HL-60 (cell line): ENCODE measurements at regions not wholly inside any gene's neighbourhood (a gene's known extent, or its start where the extent isn't known, plus 50 kb on each side); places are given as distances from the start of the nearest gene placed in this dataset.

ENCODE experiments used
- GABPA ChIP-seq: IDR thresholded peaks from 2 replicates; pipeline ENCODE4 v1.6.1; 2012; ENCODE audit warnings: low read depth
- POLR2AphosphoS5 ChIP-seq: IDR thresholded peaks from 2 replicates; pipeline ENCODE4 v1.6.1; 2012; ENCODE audit warnings: low read depth
- TF ChIP-seq, protein P1 (sequence below): IDR thresholded peaks from one replicate; pipeline ENCODE4 v1.5.1; 2011; ENCODE audit warnings: low read length, control low read depth, inconsistent platforms; ENCODE audit not compliant: insufficient read depth
- TF ChIP-seq, protein P2 (sequence below): IDR thresholded peaks from 2 replicates; pipeline ENCODE4 v1.6.1; 2012; ENCODE audit warnings: low read depth; ENCODE audit not compliant: insufficient replicate concordance

DNA sequence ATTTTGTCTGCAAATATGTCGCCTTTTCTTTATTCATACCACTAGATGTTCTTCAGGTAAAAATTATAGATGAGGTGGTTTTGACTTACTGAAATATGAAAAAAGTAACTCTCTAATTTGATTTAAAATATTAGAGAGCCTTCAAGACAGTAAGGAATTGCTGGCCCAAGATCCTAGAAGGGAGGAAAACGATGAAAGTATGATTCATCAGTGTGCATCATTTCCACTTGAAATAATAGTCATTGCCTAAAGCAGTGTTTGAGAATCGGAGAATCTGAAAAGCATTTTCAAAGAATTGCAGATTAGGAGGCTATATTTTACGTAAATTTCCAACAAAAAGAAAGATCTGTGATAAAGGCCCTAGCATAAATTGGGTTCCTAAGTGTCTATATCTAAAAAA, 1707.9 kb upstream of the PRR20A start:
- TF ChIP-seq, protein P1, sequence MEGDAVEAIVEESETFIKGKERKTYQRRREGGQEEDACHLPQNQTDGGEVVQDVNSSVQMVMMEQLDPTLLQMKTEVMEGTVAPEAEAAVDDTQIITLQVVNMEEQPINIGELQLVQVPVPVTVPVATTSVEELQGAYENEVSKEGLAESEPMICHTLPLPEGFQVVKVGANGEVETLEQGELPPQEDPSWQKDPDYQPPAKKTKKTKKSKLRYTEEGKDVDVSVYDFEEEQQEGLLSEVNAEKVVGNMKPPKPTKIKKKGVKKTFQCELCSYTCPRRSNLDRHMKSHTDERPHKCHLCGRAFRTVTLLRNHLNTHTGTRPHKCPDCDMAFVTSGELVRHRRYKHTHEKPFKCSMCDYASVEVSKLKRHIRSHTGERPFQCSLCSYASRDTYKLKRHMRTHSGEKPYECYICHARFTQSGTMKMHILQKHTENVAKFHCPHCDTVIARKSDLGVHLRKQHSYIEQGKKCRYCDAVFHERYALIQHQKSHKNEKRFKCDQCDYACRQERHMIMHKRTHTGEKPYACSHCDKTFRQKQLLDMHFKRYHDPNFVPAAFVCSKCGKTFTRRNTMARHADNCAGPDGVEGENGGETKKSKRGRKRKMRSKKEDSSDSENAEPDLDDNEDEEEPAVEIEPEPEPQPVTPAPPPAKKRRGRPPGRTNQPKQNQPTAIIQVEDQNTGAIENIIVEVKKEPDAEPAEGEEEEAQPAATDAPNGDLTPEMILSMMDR = no peak
- TF ChIP-seq, protein P2, sequence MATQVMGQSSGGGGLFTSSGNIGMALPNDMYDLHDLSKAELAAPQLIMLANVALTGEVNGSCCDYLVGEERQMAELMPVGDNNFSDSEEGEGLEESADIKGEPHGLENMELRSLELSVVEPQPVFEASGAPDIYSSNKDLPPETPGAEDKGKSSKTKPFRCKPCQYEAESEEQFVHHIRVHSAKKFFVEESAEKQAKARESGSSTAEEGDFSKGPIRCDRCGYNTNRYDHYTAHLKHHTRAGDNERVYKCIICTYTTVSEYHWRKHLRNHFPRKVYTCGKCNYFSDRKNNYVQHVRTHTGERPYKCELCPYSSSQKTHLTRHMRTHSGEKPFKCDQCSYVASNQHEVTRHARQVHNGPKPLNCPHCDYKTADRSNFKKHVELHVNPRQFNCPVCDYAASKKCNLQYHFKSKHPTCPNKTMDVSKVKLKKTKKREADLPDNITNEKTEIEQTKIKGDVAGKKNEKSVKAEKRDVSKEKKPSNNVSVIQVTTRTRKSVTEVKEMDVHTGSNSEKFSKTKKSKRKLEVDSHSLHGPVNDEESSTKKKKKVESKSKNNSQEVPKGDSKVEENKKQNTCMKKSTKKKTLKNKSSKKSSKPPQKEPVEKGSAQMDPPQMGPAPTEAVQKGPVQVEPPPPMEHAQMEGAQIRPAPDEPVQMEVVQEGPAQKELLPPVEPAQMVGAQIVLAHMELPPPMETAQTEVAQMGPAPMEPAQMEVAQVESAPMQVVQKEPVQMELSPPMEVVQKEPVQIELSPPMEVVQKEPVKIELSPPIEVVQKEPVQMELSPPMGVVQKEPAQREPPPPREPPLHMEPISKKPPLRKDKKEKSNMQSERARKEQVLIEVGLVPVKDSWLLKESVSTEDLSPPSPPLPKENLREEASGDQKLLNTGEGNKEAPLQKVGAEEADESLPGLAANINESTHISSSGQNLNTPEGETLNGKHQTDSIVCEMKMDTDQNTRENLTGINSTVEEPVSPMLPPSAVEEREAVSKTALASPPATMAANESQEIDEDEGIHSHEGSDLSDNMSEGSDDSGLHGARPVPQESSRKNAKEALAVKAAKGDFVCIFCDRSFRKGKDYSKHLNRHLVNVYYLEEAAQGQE = no peak
- TF ChIP-seq POLR2AphosphoS5 (no peak), GABPA (no peak)
